GM12892 (cell line): ENCODE measurements at regions not wholly inside any gene's neighbourhood (a gene's known extent, or its start where the extent isn't known, plus 50 kb on each side); places are given as distances from the start of the nearest gene placed in this dataset.
"Not testable (repeated sequence)": the region's sequence is repeated elsewhere in the genome, so short reads cannot be mapped to it uniquely, and the experiment has no call there.

ENCODE experiments used
- DNase-seq: peaks from one replicate; pipeline ENCODE4 v3.0.0; 2011; ENCODE audit not compliant: insufficient read length
- FAIRE-seq: peaks from 2 replicates; lab custom pipeline; 2011; peaks lifted over from hg19 to GRCh38; lab: Jason Lieb, UNC
- POLR2A ChIP-seq: IDR thresholded peaks from 2 replicates; pipeline ENCODE4 v1.6.1; 2011; ENCODE audit warnings: low read depth, low read length, control low read depth
- POLR2AphosphoS5 ChIP-seq: IDR thresholded peaks from 2 replicates; pipeline ENCODE4 v1.6.1; 2011; ENCODE audit warnings: low read depth, low read length, control low read depth
- TAF1 ChIP-seq: IDR thresholded peaks from 2 replicates; pipeline ENCODE4 v1.6.1; 2011; ENCODE audit warnings: low read depth, mild to moderate bottlenecking, control low read depth, low read length, borderline replicate concordance

- TF ChIP-seq POLR2A (no peak), TAF1 (no peak), POLR2AphosphoS5 (no peak)
- no peak for FAIRE-seq
- DNase-seq, result no peak
These were observed 96.0 kb upstream of the VGLL4 start for GRCh38 chr3:11739706-11740105.

- DNase-seq (no peak), FAIRE-seq (no peak)
- TF ChIP-seq TAF1 (no peak), POLR2AphosphoS5 (no peak), POLR2A (no peak)
These were observed 95.4 kb upstream of the VGLL4 start for GRCh38 chr3:11739123-11739522.

- no peak for TF ChIP-seq TAF1
- no peak for TF ChIP-seq POLR2A
- TF ChIP-seq POLR2AphosphoS5, result no peak
- FAIRE-seq (no peak), DNase-seq (no peak)
These were observed 94.0 kb upstream of the VGLL4 start for GRCh38 chr3:11737742-11738141.

GRCh38 chr3:11736136-11736833, 92.6 kb upstream of the VGLL4 start:
- no peak for DNase-seq
- no peak for FAIRE-seq
- no peak for TF ChIP-seq POLR2A
- TF ChIP-seq TAF1, result no peak
- TF ChIP-seq POLR2AphosphoS5, result no peak

GRCh38 chr3:11735638-11736037, 91.9 kb upstream of the VGLL4 start:
- no peak for TF ChIP-seq TAF1
- TF ChIP-seq POLR2AphosphoS5, result no peak
- TF ChIP-seq POLR2A, result no peak
- FAIRE-seq (peak; percentile 58), DNase-seq (no peak)

- DNase-seq, FAIRE-seq: not testable (repeated sequence)
These were observed 91.4 kb upstream of the VGLL4 start for GRCh38 chr3:11735111-11735510.

GRCh38 chr3:11733914-11734313, 90.2 kb upstream of the VGLL4 start:
- no peak for FAIRE-seq
- no peak for DNase-seq
- TF ChIP-seq POLR2AphosphoS5 (no peak), TAF1 (no peak)

GRCh38 chr3:11727207-11727606, 83.5 kb upstream of the VGLL4 start:
- FAIRE-seq (no peak), DNase-seq (no peak)
- no peak for TF ChIP-seq TAF1
- TF ChIP-seq POLR2A, result no peak
- no peak for TF ChIP-seq POLR2AphosphoS5

- FAIRE-seq, result no peak
- DNase-seq, result no peak
- TF ChIP-seq POLR2A, result no peak
- no peak for TF ChIP-seq TAF1
- TF ChIP-seq POLR2AphosphoS5, result no peak
These were observed 82.4 kb upstream of the VGLL4 start for GRCh38 chr3:11726146-11726545.

- not testable (repeated sequence) for DNase-seq, FAIRE-seq
These were observed 81.6 kb upstream of the VGLL4 start for GRCh38 chr3:11725340-11725641.

GRCh38 chr3:11724615-11725339, 81.1 kb upstream of the VGLL4 start:
- FAIRE-seq, result no peak
- peak; percentile 44 for DNase-seq
- TF ChIP-seq POLR2A, result no peak; the same call in 1 of the 2 replicates
- TF ChIP-seq TAF1, result no peak
- TF ChIP-seq POLR2AphosphoS5, result no peak

GRCh38 chr3:11721479-11721878, 77.8 kb upstream of the VGLL4 start:
- FAIRE-seq (no peak), DNase-seq (no peak)
- TF ChIP-seq TAF1, result no peak
- no peak for TF ChIP-seq POLR2A
- TF ChIP-seq POLR2AphosphoS5, result no peak
